K562 (cell line): ENCODE measurements at regions not wholly inside any gene's neighbourhood (a gene's known extent, or its start where the extent isn't known, plus 50 kb on each side); places are given as distances from the start of the nearest gene placed in this dataset.

Source experiments
- ATAC-seq: fragments of 200-7000 bp; cut with Tn5 transposase; 3 replicates; pipeline ENCODE4 v1.9.1; 2020; ENCODE audit warnings: moderate library complexity
- BruUV-seq: library from RNA; stranded (reverse); fragments of 400-500 nt; replicated peaks from 2 replicates; lab custom pipeline; 2021; lab: Mats Ljungman, UMichigan
- CTCF ChIA-PET: fragments of 300-600 bp; formaldehyde crosslinking; extraction: SDS; loops from one replicate; lab custom pipeline; 2021; ENCODE audit warnings: low intra/inter-chr PET ratio; lab: Yijun Ruan, JAX
- POLR2A ChIA-PET: fragments of 300-600, 350-650 bp; sonication (Branson Sonifier 250); formaldehyde crosslinking; extraction: SDS; loops from one replicate; lab custom pipeline; 2021; ENCODE audit warnings: antibody characterized with exemption, inconsistent platforms; lab: Yijun Ruan, JAX
- DNase-seq, 4 experiments: peaks; one replicate each; pipeline versions ENCODE4 v3.0.0 to v3.0.0-alpha.2; 2011 to 2018; ENCODE audit warnings: low spot score in 3 of 4, mixed read lengths in 3 of 4; ENCODE audit errors: extremely low read depth in 1 of 4
- FAIRE-seq: peaks from 2 replicates; lab custom pipeline; 2011; peaks lifted over from hg19 to GRCh38; lab: Jason Lieb, UNC
- H2AFZ ChIP-seq: 2 replicates; pipeline ENCODE4 v1.6.0; 2011; ENCODE audit warnings: low read depth, low read length, control low read depth, inconsistent platforms
- H3K27ac ChIP-seq: fragments of 200-600 bp; 3 replicates; pipeline ENCODE4 v1.8.0; 2011; ENCODE audit warnings: low read depth, mild to moderate bottlenecking, control low read depth, inconsistent platforms, low read length, moderate library complexity, mixed read lengths; ENCODE audit errors: extremely low read depth
- H3K27me3 ChIP-seq, 2 experiments: fragments of 300-600 bp in 1 of 2; 2 replicates in 1 of 2; 3 replicates in 1 of 2; pipeline versions ENCODE4 v1.6.0 to v1.8.0; 2011; ENCODE audit warnings: inconsistent platforms in 2 of 2, low read length in 2 of 2, mild to moderate bottlenecking in 1 of 2, mixed read lengths in 1 of 2, moderate library complexity in 1 of 2; ENCODE audit not compliant: control insufficient read depth in 2 of 2, insufficient read depth in 2 of 2
- H3K36me3 ChIP-seq: fragments of 300-600 bp; 3 replicates; pipeline ENCODE4 v1.8.0; 2011; ENCODE audit warnings: mild to moderate bottlenecking, low read length, inconsistent platforms; ENCODE audit not compliant: control insufficient read depth, insufficient read depth
- H3K4me1 ChIP-seq, 2 experiments: fragments of 200-600 bp in 1 of 2; replicated peaks in 1 of 2; 2 replicates in 1 of 2; 3 replicates in 1 of 2; pipeline versions ENCODE4 v1.5.1 to v1.8.0; 2011; ENCODE audit warnings: inconsistent platforms in 2 of 2, low read length in 2 of 2, mild to moderate bottlenecking in 1 of 2, mixed read lengths in 1 of 2, moderate library complexity in 1 of 2; ENCODE audit not compliant: control insufficient read depth in 2 of 2, insufficient read depth in 2 of 2
- H3K4me2 ChIP-seq: 2 replicates; pipeline ENCODE4 v1.6.1; 2011; ENCODE audit warnings: low read length, control low read depth, inconsistent platforms, mixed read lengths; ENCODE audit not compliant: insufficient read depth
- H3K4me3 ChIP-seq: fragments of 200-600 bp; sonication (generic), shearing (Covaris generic); 2 replicates; pipeline ENCODE4 v1.5.1; 2016; ENCODE audit warnings: control low read depth, inconsistent platforms
- H3K79me2 ChIP-seq: fragments of 200-600 bp; 3 replicates; pipeline ENCODE4 v1.8.0; 2011; ENCODE audit warnings: low read length, inconsistent platforms; ENCODE audit not compliant: control insufficient read depth, insufficient read depth
- H3K9ac ChIP-seq, 2 experiments: 2 replicates each; pipeline versions ENCODE4 v1.6.0 to v1.6.1; 2011; ENCODE audit warnings: low read depth in 2 of 2, low read length in 2 of 2, control low read depth in 1 of 2, inconsistent platforms in 1 of 2, mild to moderate bottlenecking in 1 of 2, mixed read lengths in 1 of 2; ENCODE audit not compliant: insufficient read depth in 1 of 2
- H3K9me1 ChIP-seq: one replicate; pipeline ENCODE4 v1.6.0; 2011; ENCODE audit warnings: inconsistent platforms, mild to moderate bottlenecking, low read length, moderate library complexity; ENCODE audit not compliant: control insufficient read depth, insufficient read depth
- H3K9me3 ChIP-seq: replicated peaks from 2 replicates; pipeline ENCODE4 v1.5.1; 2011; ENCODE audit warnings: low read depth, low read length, inconsistent platforms; ENCODE audit not compliant: control insufficient read depth, insufficient read depth
- H4K20me1 ChIP-seq: replicated peaks from 2 replicates; pipeline ENCODE4 v1.6.1; 2011; ENCODE audit warnings: low read length, inconsistent platforms, mixed read lengths; ENCODE audit not compliant: control insufficient read depth, insufficient read depth
- ARID3A ChIP-seq: IDR thresholded peaks from 2 replicates; pipeline ENCODE4 v1.6.1; 2012; ENCODE audit warnings: low read depth, low read length, improper control_type of control experiment, borderline replicate concordance
- BCOR ChIP-seq: fragments of 450-650 bp; IDR thresholded peaks from 2 replicates; pipeline ENCODE4 v1.6.1; 2016
- NFIC ChIP-seq: fragments of 450-650 bp; IDR thresholded peaks from 2 replicates; pipeline ENCODE4 v1.6.1; 2017; ENCODE audit warnings: mild to moderate bottlenecking, inconsistent platforms
- RNF2 ChIP-seq: sonication (generic); IDR thresholded peaks from 2 replicates; pipeline ENCODE4 v1.6.1; 2016
- TEAD2 ChIP-seq: fragments of 450-650 bp; IDR thresholded peaks from 2 replicates; pipeline ENCODE4 v1.6.1; 2016; ENCODE audit warnings: missing genetic modification characterization, control low read depth, missing compliant biosample characterization
- ZNF592 ChIP-seq: fragments of 450-650 bp; IDR thresholded peaks from 2 replicates; pipeline ENCODE4 v1.6.1; 2017; ENCODE audit warnings: antibody characterized with exemption, mild to moderate bottlenecking
- ZNF717 ChIP-seq: fragments of 250-450 bp; sonication (Bioruptor Pico); IDR thresholded peaks from 2 replicates; pipeline ENCODE4 v1.5.0; 2021
- WGBS: fragments of 100-300 bp; shearing (Covaris generic); methylation state at CpG from one replicate; pipeline ENCODE4 v1.1.6; 2016; ENCODE audit warnings: low coverage, mixed read lengths; ENCODE audit not compliant: insufficient coverage; ENCODE audit errors: missing lambda C conversion rate; 5-methylcytosine and 5-hydroxymethylcytosine counted together
- in situ Hi-C: fragments of 300-500 bp; cut with MboI; formaldehyde crosslinking; loops from 4 replicates; pipeline ENCODE4 v1.15.0; 2018; ENCODE audit warnings: inconsistent platforms, mixed read lengths
- intact Hi-C: fragments of 100-400 bp; cut with micrococcal nuclease; formaldehyde crosslinking; loops from 2 replicates; pipeline ENCODE4 v1.14.2; 2022
- TF ChIP-seq, protein P1 (sequence below): IDR thresholded peaks from 2 replicates; pipeline ENCODE4 v1.6.1; 2011; ENCODE audit not compliant: insufficient read length; ENCODE audit errors: extremely low read depth
- TF ChIP-seq, protein P2 (sequence below): fragments of 250-450 bp; sonication (Bioruptor Pico); IDR thresholded peaks from 2 replicates; pipeline ENCODE4 v1.4.0; 2020; ENCODE audit warnings: borderline replicate concordance

DNA sequence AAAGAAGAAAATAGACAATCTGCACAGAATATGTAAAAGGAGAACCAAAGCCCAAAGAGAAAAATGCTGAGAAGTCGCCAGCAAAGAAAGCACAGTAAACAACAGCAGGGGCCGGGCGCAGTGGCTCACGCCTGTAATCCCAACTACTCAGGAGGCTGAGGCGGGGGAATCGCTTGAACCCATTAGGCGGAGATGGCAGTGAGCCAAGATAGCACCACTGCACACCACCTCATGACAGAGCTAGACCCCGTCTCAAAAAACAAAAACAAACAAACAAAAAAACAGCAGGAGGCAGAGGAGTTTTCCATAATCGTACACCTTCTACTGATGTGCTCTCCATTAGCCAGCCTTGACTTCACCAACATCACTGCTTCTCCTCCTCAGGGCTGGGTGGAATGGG is 153.2 kb downstream of the LYPLAL1 start:
- H3K79me2 ChIP-seq = no peaks in the 10 kb centered on the region
- no TSS peak for BruUV-seq
- no peak overlapping the region for H3K4me3 ChIP-seq
- TF ChIP-seq, protein P1, sequence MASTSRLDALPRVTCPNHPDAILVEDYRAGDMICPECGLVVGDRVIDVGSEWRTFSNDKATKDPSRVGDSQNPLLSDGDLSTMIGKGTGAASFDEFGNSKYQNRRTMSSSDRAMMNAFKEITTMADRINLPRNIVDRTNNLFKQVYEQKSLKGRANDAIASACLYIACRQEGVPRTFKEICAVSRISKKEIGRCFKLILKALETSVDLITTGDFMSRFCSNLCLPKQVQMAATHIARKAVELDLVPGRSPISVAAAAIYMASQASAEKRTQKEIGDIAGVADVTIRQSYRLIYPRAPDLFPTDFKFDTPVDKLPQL = no peak
- TF ChIP-seq NFIC = peak; percentile 59
- WGBS = 2% methylated on average over 9 of the region's 9 CpGs
- H4K20me1 ChIP-seq = no peaks in the 10 kb centered on the region
- no peak overlapping the region for H3K4me2 ChIP-seq
- H2AFZ ChIP-seq = no peak overlapping the region
- H3K27ac ChIP-seq = no peak overlapping the region
- ATAC-seq (no peak; the same call in 2 of the 3 replicates), DNase-seq (no peak), FAIRE-seq (no peak)
- H3K9me1 ChIP-seq = no peaks in the 10 kb centered on the region
- no peaks in the 10 kb centered on the region for H3K9me3 ChIP-seq
- CTCF ChIA-PET = no interaction called here
- H3K4me1 ChIP-seq = no peaks in the 10 kb centered on the region
- intact Hi-C loops (no loop called here), in situ Hi-C loops (no loop called here)
- H3K27me3 ChIP-seq = no peaks in the 10 kb centered on the region
- H3K9ac ChIP-seq = no peak overlapping the region
- POLR2A ChIA-PET = interaction anchor here (0.6 kb wide), 1 partner anchor 46 kb away, joined by 3 read pairs; no protein-coding TSS in a partner anchor
- no peaks in the 10 kb centered on the region for H3K36me3 ChIP-seq

DNA sequence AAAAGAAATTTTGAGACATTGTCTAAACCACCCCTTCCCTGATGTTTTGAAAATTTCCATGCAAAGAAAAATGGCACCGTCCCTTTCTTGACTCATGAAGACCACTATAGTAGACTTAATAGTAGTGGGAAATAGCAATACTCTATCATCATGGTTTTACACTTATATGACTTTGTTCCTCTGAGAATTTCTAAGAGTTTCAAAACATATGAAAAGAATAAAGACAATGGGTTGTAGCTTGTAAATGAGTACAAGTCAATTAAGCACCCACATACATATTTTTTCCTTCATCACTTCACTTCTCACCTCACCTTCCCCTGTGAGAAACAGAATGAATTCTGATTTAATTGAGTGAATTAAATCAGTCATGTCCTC is 151.7 kb downstream of the LYPLAL1 start:
- no peaks in the 10 kb centered on the region for H3K36me3 ChIP-seq
- no peak for ATAC-seq
- WGBS = 0% methylated on average over 1 of the region's 1 CpG
- intact Hi-C loops (no loop called here), in situ Hi-C loops (no loop called here)
- CTCF ChIA-PET = no interaction called here
- no peaks in the 10 kb centered on the region for H3K4me1 ChIP-seq
- no peak overlapping the region for H3K9ac ChIP-seq
- no peaks in the 10 kb centered on the region for H3K9me3 ChIP-seq
- BruUV-seq = no TSS peak
- no peaks in the 10 kb centered on the region for H4K20me1 ChIP-seq
- no peak overlapping the region for H3K27ac ChIP-seq
- DNase-seq = no peak
- H2AFZ ChIP-seq = no peak overlapping the region
- no peaks in the 10 kb centered on the region for H3K9me1 ChIP-seq
- POLR2A ChIA-PET = no interaction called here
- no peak overlapping the region for H3K4me2 ChIP-seq
- no peaks in the 10 kb centered on the region for H3K79me2 ChIP-seq
- no peak overlapping the region for H3K4me3 ChIP-seq
- no peak for FAIRE-seq
- H3K27me3 ChIP-seq = no peaks in the 10 kb centered on the region
- TF ChIP-seq TEAD2 (tag) = no peak
- TF ChIP-seq, protein P2, sequence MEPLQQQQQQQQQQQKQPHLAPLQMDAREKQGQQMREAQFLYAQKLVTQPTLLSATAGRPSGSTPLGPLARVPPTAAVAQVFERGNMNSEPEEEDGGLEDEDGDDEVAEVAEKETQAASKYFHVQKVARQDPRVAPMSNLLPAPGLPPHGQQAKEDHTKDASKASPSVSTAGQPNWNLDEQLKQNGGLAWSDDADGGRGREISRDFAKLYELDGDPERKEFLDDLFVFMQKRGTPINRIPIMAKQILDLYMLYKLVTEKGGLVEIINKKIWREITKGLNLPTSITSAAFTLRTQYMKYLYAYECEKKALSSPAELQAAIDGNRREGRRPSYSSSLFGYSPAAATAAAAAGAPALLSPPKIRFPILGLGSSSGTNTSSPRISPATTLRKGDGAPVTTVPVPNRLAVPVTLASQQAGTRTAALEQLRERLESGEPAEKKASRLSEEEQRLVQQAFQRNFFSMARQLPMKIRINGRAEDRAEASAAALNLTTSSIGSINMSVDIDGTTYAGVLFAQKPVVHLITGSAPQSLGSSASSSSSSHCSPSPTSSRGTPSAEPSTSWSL (CRISPR knock-in tag) = no peak
- no peak for TF ChIP-seq ZNF592
- TF ChIP-seq ARID3A = no peak
- no peak for TF ChIP-seq RNF2
- no peak for TF ChIP-seq BCOR
- TF ChIP-seq ZNF717 (CRISPR knock-in tag) = no peak
